Adrenal gland (tissue), 5 donors: ENCODE measurements at regions not wholly inside any gene's neighbourhood (a gene's known extent, or its start where the extent isn't known, plus 50 kb on each side); places are given as distances from the start of the nearest gene placed in this dataset.

Experiments used
- POLR2A ChIP-seq, 2 donors: fragments of 450-650 bp; IDR thresholded peaks; one replicate each; pipeline ENCODE4 v1.6.1; 2017; ENCODE audit warnings: antibody characterized with exemption in 2 of 2, mild to moderate bottlenecking in 2 of 2, moderate library complexity in 1 of 2
- TF ChIP-seq, protein P1 (sequence below), 6 experiments: fragments of 450-650 bp in 4 of 6; fragments of 200-600 bp in 2 of 6; sonication (generic) in 1 of 6; IDR thresholded peaks; 1 replicate in 5 of 6; 2 replicates in 1 of 6; pipeline versions ENCODE4 v1.5.1 to v1.8.0; 2016 to 2021; ENCODE audit warnings: antibody characterized with exemption in 6 of 6, mild to moderate bottlenecking in 2 of 6, moderate library complexity in 1 of 6
- donor health status: DM: no; HTN: no; CAD: no.

DNA sequence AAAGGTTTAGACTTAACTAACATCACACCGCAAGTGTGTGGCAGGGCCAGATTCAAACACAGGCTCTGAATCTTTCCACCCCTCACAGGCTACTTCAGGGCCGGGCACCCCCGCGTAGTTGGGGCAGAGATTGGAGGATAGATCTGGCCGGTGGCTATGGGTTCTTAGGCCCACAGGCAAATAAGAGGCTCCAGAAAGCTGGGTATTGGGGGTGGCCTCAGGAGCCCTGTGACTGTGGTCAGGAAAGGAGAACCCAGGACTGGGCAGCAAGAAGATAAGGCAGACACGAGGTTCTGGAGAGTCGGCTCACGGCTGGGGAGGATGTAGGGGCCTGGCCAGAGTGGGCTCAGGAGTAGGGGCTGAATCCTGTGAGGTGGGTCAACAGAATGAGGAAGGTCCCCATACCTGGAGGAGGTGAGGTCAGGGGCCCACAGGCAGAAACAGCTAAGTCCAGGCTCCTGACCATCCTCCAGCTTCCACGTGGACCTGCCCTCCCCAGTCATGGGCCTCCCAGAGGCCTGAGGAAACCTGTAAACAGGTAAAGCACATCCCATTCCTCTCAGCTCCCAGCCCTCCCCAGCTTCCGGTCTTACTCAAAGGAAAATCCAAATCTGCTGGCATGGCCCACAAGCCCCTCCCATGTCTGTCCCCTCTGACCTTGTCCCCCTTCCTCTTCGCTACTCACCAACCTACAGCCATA is 306.2 kb downstream of the MATN1 start:
- TF ChIP-seq, protein P1, sequence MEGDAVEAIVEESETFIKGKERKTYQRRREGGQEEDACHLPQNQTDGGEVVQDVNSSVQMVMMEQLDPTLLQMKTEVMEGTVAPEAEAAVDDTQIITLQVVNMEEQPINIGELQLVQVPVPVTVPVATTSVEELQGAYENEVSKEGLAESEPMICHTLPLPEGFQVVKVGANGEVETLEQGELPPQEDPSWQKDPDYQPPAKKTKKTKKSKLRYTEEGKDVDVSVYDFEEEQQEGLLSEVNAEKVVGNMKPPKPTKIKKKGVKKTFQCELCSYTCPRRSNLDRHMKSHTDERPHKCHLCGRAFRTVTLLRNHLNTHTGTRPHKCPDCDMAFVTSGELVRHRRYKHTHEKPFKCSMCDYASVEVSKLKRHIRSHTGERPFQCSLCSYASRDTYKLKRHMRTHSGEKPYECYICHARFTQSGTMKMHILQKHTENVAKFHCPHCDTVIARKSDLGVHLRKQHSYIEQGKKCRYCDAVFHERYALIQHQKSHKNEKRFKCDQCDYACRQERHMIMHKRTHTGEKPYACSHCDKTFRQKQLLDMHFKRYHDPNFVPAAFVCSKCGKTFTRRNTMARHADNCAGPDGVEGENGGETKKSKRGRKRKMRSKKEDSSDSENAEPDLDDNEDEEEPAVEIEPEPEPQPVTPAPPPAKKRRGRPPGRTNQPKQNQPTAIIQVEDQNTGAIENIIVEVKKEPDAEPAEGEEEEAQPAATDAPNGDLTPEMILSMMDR (IDR thresholded peaks at IDR 0.05) = no peak
- no peak for TF ChIP-seq POLR2A (IDR thresholded peaks at IDR 0.05)
